Fibroblast of mammary gland (primary cell): ENCODE measurements at regions not wholly inside any gene's neighbourhood (a gene's known extent, or its start where the extent isn't known, plus 50 kb on each side); places are given as distances from the start of the nearest gene placed in this dataset.

Experiments
- DNase-seq: peaks from one replicate; pipeline ENCODE4 v3.0.0-alpha.2; 2010; ENCODE audit warnings: low read depth
- H3K4me3 ChIP-seq: 2 replicates; pipeline ENCODE4 v1.5.1; 2011; ENCODE audit warnings: low read depth, mild to moderate bottlenecking, low read length, moderate library complexity; ENCODE audit not compliant: control insufficient read depth
- TF ChIP-seq, protein P1 (sequence below): conservative IDR thresholded peaks from 2 replicates; pipeline ENCODE4 v1.5.1; 2011; ENCODE audit warnings: low read depth, low read length, inconsistent platforms; ENCODE audit not compliant: control insufficient read depth, insufficient read depth

DNA sequence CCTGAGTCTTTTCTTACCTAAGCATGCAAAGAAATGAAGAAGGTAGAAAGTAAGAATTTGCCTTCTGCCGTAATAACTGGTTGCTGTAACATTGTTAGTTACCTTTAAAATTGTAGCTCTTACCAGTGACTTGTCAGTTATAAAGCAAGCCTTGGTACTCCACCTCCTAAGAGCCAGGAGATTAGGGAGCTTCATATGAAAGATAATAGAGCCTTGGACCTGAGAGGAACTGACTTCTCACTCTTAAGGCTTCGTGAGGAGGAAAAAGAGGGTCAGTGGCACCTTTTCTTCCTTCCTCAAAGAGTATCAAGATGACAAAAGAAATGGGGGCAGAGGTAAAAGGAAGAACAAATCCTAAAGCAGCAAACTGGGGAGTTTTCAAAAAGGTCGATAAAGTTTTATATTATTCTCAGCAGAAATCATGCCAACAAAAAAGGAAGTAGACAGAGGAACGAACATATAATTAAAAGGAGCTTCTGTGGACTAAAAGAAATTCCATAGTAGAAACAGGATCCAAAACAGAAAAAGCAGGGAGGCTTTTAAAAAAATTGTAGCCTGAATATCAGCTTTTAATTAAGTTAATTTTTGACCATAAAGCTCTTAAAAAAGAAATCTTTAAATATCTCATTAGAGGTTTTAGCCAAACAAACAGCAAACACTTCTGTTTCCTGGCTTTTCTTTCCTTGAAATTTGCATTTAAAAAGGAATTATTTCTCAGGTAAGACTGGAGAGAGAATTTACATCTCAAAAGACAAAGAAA is 847.1 kb upstream of the ALCAM start:
- no peak for DNase-seq
- H3K4me3 ChIP-seq, result no peak overlapping the region
- TF ChIP-seq, protein P1, sequence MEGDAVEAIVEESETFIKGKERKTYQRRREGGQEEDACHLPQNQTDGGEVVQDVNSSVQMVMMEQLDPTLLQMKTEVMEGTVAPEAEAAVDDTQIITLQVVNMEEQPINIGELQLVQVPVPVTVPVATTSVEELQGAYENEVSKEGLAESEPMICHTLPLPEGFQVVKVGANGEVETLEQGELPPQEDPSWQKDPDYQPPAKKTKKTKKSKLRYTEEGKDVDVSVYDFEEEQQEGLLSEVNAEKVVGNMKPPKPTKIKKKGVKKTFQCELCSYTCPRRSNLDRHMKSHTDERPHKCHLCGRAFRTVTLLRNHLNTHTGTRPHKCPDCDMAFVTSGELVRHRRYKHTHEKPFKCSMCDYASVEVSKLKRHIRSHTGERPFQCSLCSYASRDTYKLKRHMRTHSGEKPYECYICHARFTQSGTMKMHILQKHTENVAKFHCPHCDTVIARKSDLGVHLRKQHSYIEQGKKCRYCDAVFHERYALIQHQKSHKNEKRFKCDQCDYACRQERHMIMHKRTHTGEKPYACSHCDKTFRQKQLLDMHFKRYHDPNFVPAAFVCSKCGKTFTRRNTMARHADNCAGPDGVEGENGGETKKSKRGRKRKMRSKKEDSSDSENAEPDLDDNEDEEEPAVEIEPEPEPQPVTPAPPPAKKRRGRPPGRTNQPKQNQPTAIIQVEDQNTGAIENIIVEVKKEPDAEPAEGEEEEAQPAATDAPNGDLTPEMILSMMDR, result no peak

DNA sequence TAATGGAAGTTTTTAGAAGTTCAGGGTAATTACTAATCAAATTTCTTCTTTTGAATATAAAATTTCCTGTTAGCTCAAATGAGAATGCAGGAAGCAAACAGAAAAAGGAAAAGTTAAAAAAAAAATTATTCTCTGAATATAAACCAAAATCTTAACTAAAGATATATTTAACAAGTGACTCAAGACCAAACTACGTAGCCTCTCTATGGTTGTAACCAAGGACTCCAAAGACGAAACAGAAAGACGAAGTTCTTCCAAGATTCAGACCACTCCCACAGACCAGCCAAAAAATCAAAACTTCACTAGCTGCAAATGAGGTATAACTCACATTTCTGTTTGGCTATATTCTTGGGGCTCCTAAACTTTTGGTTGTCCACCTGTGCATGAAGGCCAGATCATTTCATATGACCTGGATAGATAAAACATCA is 846.5 kb upstream of the ALCAM start:
- TF ChIP-seq, protein P1, result no peak
- no peak overlapping the region for H3K4me3 ChIP-seq
- DNase-seq, result peak; percentile 1

DNA sequence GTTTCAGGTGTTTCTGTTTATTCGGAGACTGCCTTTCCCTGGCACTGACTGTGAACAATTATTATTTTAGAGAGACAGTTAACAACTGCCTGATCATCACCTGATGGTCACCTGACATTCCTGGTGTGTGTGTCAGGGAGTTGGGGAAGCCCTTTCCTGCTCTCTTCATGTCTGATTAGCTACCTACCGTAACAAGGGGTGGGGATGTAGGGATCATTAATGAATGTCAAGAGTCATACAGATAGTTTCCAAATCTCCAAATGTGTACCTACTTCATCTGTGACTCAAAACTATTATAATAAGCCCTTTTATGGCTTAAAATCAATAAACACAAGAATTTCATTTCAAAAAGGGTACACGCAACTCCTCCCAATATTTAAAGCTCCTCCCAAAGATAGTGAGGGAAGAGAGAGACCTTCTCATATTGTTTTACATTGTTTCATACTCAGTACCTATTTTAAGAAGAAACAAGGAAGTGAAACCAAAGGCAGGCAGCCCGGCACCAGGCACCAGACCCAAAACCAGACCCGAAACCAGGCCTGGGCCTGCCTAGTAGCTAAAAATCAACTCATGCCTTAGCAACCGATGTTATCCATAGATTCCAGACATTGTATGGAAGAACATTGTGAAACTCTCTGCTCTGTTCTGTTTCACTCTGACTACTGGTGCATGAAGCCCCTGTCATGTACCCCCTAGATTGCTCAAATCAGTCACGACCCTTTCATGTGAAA is 844.9 kb upstream of the ALCAM start:
- no peak for DNase-seq
- TF ChIP-seq, protein P1, result no peak
- no peak overlapping the region for H3K4me3 ChIP-seq

DNA sequence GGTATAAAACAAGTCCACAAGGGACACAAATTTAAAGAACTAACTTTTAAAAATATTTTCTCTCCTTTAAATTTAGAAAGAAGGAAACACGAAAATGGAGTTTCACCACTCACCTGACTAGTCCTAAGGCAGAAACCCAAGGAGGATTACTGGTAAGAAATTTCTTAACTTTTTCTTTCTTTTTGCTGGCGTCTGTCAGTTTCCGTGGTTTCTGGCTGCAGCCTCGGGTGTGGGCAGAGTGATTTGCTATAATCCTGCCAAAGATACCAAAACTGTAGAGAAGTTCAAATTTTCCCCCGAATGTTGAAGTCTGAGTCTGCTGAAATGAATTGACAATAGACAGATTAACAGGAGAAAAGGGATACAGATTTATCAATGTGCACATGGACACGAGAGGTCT is 843.6 kb upstream of the ALCAM start:
- H3K4me3 ChIP-seq, result no peak overlapping the region
- DNase-seq, result no peak
- TF ChIP-seq, protein P1, result no peak

DNA sequence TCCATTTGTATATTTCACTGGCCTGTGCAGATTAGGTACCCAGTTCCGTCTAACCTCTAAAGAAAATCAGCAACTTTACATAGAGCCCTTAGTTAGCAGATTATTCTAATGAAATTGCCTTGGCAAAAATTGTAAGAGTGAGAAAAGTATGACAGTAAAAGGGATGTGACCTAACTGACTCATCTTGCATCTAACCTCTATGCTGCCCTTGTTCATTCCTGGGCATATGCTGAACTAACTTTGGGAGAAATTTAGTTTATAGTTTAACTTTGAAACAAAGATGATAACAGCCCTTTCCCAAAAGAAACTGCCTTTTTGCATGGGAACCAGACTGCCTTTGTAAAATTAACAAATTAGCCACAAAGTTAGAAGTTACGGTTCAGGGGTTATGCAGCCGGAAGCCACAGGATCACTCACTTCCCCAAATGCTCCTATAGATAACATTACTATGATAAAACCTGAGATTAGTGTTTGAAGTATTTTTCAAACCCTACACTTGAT is 839.8 kb upstream of the ALCAM start:
- no peak overlapping the region for H3K4me3 ChIP-seq
- DNase-seq, result no peak
- TF ChIP-seq, protein P1, result no peak

- no peak for DNase-seq
- TF ChIP-seq, protein P1, result no peak
- no peak overlapping the region for H3K4me3 ChIP-seq
These were observed 835.8 kb upstream of the ALCAM start for GRCh38 chr3:104530934-104531333.
